ENCODE measurements at regions not wholly inside any gene's neighbourhood (a gene's known extent, or its start where the extent isn't known, plus 50 kb on each side); places are given as distances from the start of the nearest gene placed in this dataset.

DNA sequence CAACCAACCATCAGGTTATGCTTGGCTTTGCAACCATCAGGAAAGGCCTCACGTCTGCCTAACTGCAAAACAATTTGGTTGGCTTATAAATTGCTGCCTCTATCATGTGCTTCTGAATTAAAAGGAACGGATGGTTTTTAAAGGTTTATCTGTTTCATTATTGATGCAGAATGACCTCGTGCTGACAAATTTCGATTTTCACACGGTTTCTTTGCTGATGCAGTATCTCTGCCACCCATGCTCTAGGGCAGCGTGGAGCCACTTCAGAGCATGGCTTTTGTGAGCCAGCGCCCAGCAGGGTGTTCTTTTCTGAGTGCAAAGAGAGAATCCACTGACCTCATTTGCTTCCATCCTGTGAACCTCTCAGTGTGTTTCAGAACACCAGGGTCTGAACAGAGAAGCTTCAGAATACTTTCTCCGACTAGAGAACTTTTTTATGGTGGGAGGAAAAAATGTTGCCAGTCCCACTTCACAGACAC, 143.1 kb upstream of the L3MBTL4 start:
- no peak for TF ChIP-seq RAD21 (IDR thresholded peaks at IDR 0.05)
- TF ChIP-seq, protein P1, sequence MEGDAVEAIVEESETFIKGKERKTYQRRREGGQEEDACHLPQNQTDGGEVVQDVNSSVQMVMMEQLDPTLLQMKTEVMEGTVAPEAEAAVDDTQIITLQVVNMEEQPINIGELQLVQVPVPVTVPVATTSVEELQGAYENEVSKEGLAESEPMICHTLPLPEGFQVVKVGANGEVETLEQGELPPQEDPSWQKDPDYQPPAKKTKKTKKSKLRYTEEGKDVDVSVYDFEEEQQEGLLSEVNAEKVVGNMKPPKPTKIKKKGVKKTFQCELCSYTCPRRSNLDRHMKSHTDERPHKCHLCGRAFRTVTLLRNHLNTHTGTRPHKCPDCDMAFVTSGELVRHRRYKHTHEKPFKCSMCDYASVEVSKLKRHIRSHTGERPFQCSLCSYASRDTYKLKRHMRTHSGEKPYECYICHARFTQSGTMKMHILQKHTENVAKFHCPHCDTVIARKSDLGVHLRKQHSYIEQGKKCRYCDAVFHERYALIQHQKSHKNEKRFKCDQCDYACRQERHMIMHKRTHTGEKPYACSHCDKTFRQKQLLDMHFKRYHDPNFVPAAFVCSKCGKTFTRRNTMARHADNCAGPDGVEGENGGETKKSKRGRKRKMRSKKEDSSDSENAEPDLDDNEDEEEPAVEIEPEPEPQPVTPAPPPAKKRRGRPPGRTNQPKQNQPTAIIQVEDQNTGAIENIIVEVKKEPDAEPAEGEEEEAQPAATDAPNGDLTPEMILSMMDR (IDR thresholded peaks at IDR 0.05; ENCODE audit: low read depth, low read length, missing input control), result no peak
- no peak for TF ChIP-seq RXRA (IDR thresholded peaks at IDR 0.05)
- TF ChIP-seq FOXA1 (IDR thresholded peaks at IDR 0.05), result no peak
- TF ChIP-seq, protein P2, sequence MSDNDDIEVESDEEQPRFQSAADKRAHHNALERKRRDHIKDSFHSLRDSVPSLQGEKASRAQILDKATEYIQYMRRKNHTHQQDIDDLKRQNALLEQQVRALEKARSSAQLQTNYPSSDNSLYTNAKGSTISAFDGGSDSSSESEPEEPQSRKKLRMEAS (IDR thresholded peaks at IDR 0.05), result no peak
- no peak for TF ChIP-seq YY1 (IDR thresholded peaks at IDR 0.05)
